ENCODE measurements at regions not wholly inside any gene's neighbourhood (a gene's known extent, or its start where the extent isn't known, plus 50 kb on each side); places are given as distances from the start of the nearest gene placed in this dataset.

- no peaks in the 10 kb centered on the region for H3F3A ChIP-seq (ENCODE audit: control insufficient read depth, insufficient read depth)
- H4K20me1 ChIP-seq (ENCODE audit: control insufficient read depth, insufficient read depth, low read depth, low read length), result no peaks in the 10 kb centered on the region
- no peak overlapping the region for H3K4me3 ChIP-seq (ENCODE audit: low read length)
- H3K9me3 ChIP-seq (ENCODE audit: control insufficient read depth, insufficient read depth, low read length), result no peaks in the 10 kb centered on the region
- no peaks in the 10 kb centered on the region for H3K36me3 ChIP-seq (ENCODE audit: control insufficient read depth, low read length)
- peak overlapping the region; percentile 5 for H3K4me2 ChIP-seq (ENCODE audit: low read length)
- no peak overlapping the region for H3K27ac ChIP-seq (ENCODE audit: low read depth, low read length)
- no peaks in the 10 kb centered on the region for H3K79me2 ChIP-seq (ENCODE audit: control insufficient read depth, low read length)
- no peak for TF ChIP-seq EZH2phosphoT487 (IDR thresholded peaks at IDR 0.05; ENCODE audit: borderline replicate concordance, low read length)
- TF ChIP-seq CTCF (IDR thresholded peaks at IDR 0.05; ENCODE audit: low read depth, low read length, poor library complexity, severe bottlenecking), result no peak
- no peaks in the 10 kb centered on the region for H3K9me2 ChIP-seq (replicated peaks; ENCODE audit: control insufficient read depth, low read length)
- H3K27me3 ChIP-seq (ENCODE audit: control insufficient read depth, low read length), result peaks cover 13% of the 10 kb centered on the region
- H3K4me1 ChIP-seq (ENCODE audit: control insufficient read depth, low read length), result peaks cover 16% of the 10 kb centered on the region
These were observed 187.5 kb downstream of the EVX1 start for GRCh38 chr7:27430105-27430504.

- H3K4me2 ChIP-seq (ENCODE audit: low read length), result no peak overlapping the region
These were observed 188.9 kb downstream of the EVX1 start for GRCh38 chr7:27431465-27431864.

GRCh38 chr7:27433581-27433980 lies 191.0 kb downstream of the EVX1 start:
- Histone ChIP-seq H3K9me3 (ENCODE audit: control insufficient read depth, insufficient read depth, low read length) (no peaks in the 10 kb centered on the region), H3K36me3 (ENCODE audit: control insufficient read depth, low read length) (no peaks in the 10 kb centered on the region), H3F3A (ENCODE audit: control insufficient read depth, insufficient read depth) (no peaks in the 10 kb centered on the region), H3K27me3 (ENCODE audit: control insufficient read depth, low read length) (peaks cover 8% of the 10 kb centered on the region), H3K4me2 (ENCODE audit: low read length) (no peak overlapping the region), H3K27ac (ENCODE audit: low read depth, low read length) (no peak overlapping the region), H3K79me2 (ENCODE audit: control insufficient read depth, low read length) (no peaks in the 10 kb centered on the region), H4K20me1 (ENCODE audit: control insufficient read depth, insufficient read depth, low read depth, low read length) (no peaks in the 10 kb centered on the region), H3K4me3 (ENCODE audit: low read length) (no peak overlapping the region), H3K9me2 (replicated peaks; ENCODE audit: control insufficient read depth, low read length) (no peaks in the 10 kb centered on the region), H3K4me1 (ENCODE audit: control insufficient read depth, low read length) (peaks cover 15% of the 10 kb centered on the region)
- TF ChIP-seq EZH2phosphoT487 (IDR thresholded peaks at IDR 0.05; ENCODE audit: borderline replicate concordance, low read length), result no peak
- TF ChIP-seq CTCF (IDR thresholded peaks at IDR 0.05; ENCODE audit: low read depth, low read length, poor library complexity, severe bottlenecking), result no peak

More at GRCh38 chr7:27431465-27431864, 188.9 kb downstream of the EVX1 start:
- H3K4me1 ChIP-seq (ENCODE audit: control insufficient read depth, low read length), result peaks cover 15% of the 10 kb centered on the region
- no peak overlapping the region for H3K4me3 ChIP-seq (ENCODE audit: low read length)
- no peak overlapping the region for H3K27ac ChIP-seq (ENCODE audit: low read depth, low read length)
- H3F3A ChIP-seq (ENCODE audit: control insufficient read depth, insufficient read depth), result no peaks in the 10 kb centered on the region
- peaks cover 12% of the 10 kb centered on the region for H3K27me3 ChIP-seq (ENCODE audit: control insufficient read depth, low read length)
- H3K9me3 ChIP-seq (ENCODE audit: control insufficient read depth, insufficient read depth, low read length), result no peaks in the 10 kb centered on the region
- H3K79me2 ChIP-seq (ENCODE audit: control insufficient read depth, low read length), result no peaks in the 10 kb centered on the region
- H3K9me2 ChIP-seq (replicated peaks; ENCODE audit: control insufficient read depth, low read length), result no peaks in the 10 kb centered on the region
- H3K36me3 ChIP-seq (ENCODE audit: control insufficient read depth, low read length), result no peaks in the 10 kb centered on the region
- no peaks in the 10 kb centered on the region for H4K20me1 ChIP-seq (ENCODE audit: control insufficient read depth, insufficient read depth, low read depth, low read length)
- no peak for TF ChIP-seq CTCF (IDR thresholded peaks at IDR 0.05; ENCODE audit: low read depth, low read length, poor library complexity, severe bottlenecking)
- TF ChIP-seq EZH2phosphoT487 (IDR thresholded peaks at IDR 0.05; ENCODE audit: borderline replicate concordance, low read length), result no peak
